Ectodermal cell (in vitro differentiated cells): ENCODE measurements at regions not wholly inside any gene's neighbourhood (a gene's known extent, or its start where the extent isn't known, plus 50 kb on each side); places are given as distances from the start of the nearest gene placed in this dataset.

Experiments
- H3K27ac ChIP-seq: 2 replicates; pipeline ENCODE4 v1.7.0; 2013; ENCODE audit warnings: mild to moderate bottlenecking, low read depth, low read length; ENCODE audit not compliant: insufficient read depth, poor library complexity, severe bottlenecking
- H3K27me3 ChIP-seq: 2 replicates; pipeline ENCODE4 v1.7.0; 2013; ENCODE audit warnings: mild to moderate bottlenecking, low read length; ENCODE audit not compliant: insufficient read depth, control insufficient read depth, poor library complexity, severe bottlenecking
- H3K36me3 ChIP-seq: one replicate; pipeline ENCODE4 v1.7.0; 2013; ENCODE audit warnings: low read length; ENCODE audit not compliant: control insufficient read depth, insufficient read depth
- H3K4me1 ChIP-seq: one replicate; pipeline ENCODE4 v1.7.0; 2013; ENCODE audit warnings: low read length; ENCODE audit not compliant: control insufficient read depth, insufficient read depth
- H3K4me3 ChIP-seq: 2 replicates; pipeline ENCODE4 v1.7.0; 2013; ENCODE audit warnings: low read depth, low read length, control low read depth; ENCODE audit not compliant: insufficient read depth
- H3K9me3 ChIP-seq: 2 replicates; pipeline ENCODE4 v1.7.0; 2013; ENCODE audit warnings: mild to moderate bottlenecking, low read length, moderate library complexity; ENCODE audit not compliant: control insufficient read depth
- WGBS, 2 experiments: methylation state at CpG; one replicate each; pipeline ENCODE4 v1.1.7; 2013; ENCODE audit warnings: missing lambda C conversion rate in 2 of 2; 5-methylcytosine and 5-hydroxymethylcytosine counted together

DNA sequence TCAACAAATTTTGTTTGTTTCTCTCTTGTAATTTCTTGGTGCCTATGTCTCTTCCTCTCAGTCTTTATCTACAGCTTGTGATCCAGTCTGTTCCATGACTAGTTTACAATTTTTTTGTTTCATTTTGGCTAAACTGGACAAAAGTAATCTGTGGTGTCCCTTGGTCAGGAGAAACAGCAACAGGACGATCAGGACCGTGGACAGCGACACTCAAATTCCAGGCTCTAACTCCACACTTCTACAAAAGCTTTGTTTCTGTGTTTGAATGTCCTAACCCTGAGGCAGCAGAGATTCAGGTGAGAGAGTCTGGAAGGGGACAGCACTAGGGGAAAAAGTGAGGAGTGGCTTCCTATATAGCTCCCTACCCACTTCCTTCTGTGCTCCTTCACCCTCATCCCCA is 593.3 kb upstream of the FANCL start:
- Histone ChIP-seq H3K4me3 (no peak overlapping the region), H3K27me3 (no peaks in the 10 kb centered on the region), H3K4me1 (no peaks in the 10 kb centered on the region), H3K27ac (no peak overlapping the region), H3K36me3 (no peaks in the 10 kb centered on the region), H3K9me3 (no peaks in the 10 kb centered on the region)
- WGBS, 2 experiments, result 0 to 5% methylated on average over 1 to 3 of the region's 3 CpGs

DNA sequence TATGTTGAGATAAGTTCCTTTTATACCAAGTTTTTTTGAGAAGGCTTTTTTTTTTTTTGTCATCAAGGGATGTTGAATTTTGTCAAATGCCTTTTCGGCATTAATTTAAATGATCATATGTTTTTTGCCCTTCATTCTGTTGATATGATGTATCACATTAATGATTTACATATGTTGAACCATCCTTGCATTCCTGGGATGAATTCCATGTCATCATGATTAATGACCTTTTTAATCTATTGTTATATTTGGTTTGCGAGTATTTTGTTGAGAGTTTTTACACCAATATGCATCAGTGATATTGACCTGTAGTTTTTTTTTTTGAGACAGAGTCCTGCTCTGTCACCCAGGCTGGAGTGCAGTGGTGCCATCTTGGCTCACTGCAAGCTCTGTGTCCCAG is 585.7 kb upstream of the FANCL start:
- Histone ChIP-seq H3K27ac (no peak overlapping the region), H3K36me3 (no peaks in the 10 kb centered on the region), H3K9me3 (no peaks in the 10 kb centered on the region), H3K27me3 (no peaks in the 10 kb centered on the region), H3K4me1 (no peaks in the 10 kb centered on the region), H3K4me3 (no peak overlapping the region)
- WGBS, 2 experiments, result 90 to 100% methylated on average over 1 of the region's 2 CpGs

DNA sequence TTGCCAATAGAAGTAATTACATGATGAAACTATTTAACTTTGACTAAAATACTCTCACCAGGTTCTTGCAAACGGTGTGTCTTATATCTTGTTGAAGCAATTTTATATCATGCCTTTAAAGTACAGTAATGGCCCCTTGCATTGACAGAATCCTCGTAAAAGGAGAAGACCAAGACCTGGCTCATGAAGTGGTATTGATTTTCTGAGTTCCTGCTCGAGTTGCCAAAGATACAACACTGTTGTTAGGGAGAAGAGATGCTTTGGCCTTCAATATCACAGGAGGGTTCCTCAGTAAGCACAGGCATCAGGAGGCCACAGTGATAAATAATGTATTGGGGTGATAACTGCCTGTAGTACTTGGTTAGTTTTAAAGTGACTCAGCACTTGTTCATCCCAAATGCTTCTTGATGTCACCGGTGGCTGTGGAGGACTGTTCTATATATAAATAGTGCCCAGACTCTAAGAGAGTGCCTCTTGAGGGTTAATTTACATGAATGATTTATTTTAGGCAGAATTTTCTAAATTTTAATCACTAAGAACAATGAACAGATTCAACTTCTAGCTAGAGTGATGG is 571.7 kb upstream of the FANCL start:
- no peaks in the 10 kb centered on the region for H3K9me3 ChIP-seq
- no peaks in the 10 kb centered on the region for H3K27me3 ChIP-seq
- H3K4me1 ChIP-seq, result no peaks in the 10 kb centered on the region
- H3K36me3 ChIP-seq, result no peaks in the 10 kb centered on the region
- no peak overlapping the region for H3K4me3 ChIP-seq
- H3K27ac ChIP-seq, result no peak overlapping the region
- WGBS, 2 experiments, result 84 to 88% methylated on average over 3 to 4 of the region's 4 CpGs

DNA sequence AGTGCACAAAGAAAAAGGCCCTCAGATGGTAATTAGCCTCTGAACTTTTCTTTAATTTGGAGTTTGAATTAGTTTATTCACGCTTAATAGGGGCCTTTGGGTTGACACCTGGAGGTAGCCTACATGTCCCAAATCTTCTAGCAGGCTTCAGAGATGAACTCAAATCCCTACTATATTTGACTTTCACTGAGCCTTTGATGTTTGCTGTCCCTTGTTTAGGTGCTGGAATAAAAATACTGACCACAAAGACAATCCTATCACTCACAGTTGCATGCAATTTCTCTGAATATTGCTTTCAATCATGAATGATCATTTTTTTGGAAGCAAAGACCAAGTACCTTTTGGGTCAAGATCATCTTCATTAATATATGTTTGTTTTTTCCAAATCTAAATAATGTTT is 564.0 kb upstream of the FANCL start:
- no peak overlapping the region for H3K27ac ChIP-seq
- WGBS, 2 experiments, result 87 to 89% methylated on average over 1 of the region's 1 CpG
- H3K4me1 ChIP-seq, result no peaks in the 10 kb centered on the region
- no peaks in the 10 kb centered on the region for H3K36me3 ChIP-seq
- no peak overlapping the region for H3K4me3 ChIP-seq
- no peaks in the 10 kb centered on the region for H3K9me3 ChIP-seq
- no peaks in the 10 kb centered on the region for H3K27me3 ChIP-seq

DNA sequence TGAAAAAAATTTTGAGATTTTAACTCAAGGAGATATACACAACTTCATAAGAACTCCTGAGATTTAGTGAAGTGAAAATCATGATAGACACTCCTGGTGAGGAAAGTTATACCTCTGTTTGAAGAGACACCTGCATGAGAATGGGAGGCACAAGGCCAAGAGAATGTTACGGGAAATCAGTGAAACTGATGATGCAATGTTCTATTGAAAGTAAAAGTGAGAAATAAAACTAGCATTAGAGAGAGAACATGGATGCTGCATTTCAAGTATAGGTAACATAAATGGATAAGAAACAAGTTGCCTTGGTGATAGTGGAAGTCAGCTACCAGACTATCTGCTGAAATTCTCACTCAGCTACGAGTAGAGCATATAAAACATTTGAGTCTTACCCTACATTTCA is 562.1 kb upstream of the FANCL start:
- Histone ChIP-seq H3K27me3 (no peaks in the 10 kb centered on the region), H3K4me1 (no peaks in the 10 kb centered on the region), H3K27ac (no peak overlapping the region), H3K9me3 (no peaks in the 10 kb centered on the region), H3K36me3 (no peaks in the 10 kb centered on the region), H3K4me3 (no peak overlapping the region)
- WGBS, 2 experiments, result 97 to 98% methylated on average over 2 of the region's 2 CpGs

DNA sequence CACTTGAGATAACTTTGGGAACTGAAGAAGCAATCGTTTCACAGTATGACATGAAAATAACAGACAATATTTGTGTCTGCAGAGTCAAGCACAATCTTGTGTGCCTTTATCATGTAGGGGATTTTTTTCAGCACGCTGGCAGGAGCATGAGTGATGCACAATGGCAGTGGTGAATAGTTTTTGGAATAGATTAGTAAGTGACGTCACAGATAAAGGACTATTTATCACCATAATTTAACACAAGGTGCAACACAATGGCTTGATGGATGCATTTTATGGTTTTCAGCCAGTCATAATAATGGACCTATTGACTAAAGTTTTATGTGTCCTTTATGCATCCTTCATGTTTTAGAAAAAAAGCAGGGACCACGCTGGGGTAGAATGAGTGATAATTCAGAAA is 559.8 kb upstream of the FANCL start:
- H3K4me3 ChIP-seq, result no peak overlapping the region
- no peaks in the 10 kb centered on the region for H3K36me3 ChIP-seq
- no peaks in the 10 kb centered on the region for H3K27me3 ChIP-seq
- WGBS, 2 experiments, result 90 to 92% methylated on average over 3 to 4 of the region's 4 CpGs
- H3K9me3 ChIP-seq, result no peaks in the 10 kb centered on the region
- no peak overlapping the region for H3K27ac ChIP-seq
- no peaks in the 10 kb centered on the region for H3K4me1 ChIP-seq

DNA sequence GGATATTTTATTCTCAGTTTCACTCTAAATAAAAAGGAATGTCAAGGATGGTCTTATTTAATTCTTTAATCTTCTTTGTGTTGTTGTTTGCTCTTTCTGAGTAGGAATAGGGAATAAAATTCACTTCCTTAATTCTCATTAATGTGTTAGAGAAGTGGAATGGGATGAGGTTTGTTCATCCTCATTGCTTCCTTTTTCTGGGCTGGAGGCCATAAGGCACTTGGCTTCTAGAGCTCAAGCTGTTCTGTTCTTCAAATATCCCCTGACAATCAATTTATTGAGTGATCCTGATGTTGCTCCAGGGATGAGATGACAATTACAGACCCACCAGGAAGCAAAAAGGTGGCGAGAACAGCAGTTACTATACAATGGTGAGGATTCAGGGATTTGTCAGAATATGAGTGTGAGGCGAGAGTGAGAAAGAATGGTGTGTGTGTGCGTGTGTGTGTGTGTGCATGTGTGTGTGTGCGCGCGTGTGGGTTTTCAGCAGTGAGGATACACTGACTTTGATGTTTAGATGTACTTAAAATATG is 557.6 kb upstream of the FANCL start:
- Histone ChIP-seq H3K27ac (no peak overlapping the region), H3K4me3 (no peak overlapping the region), H3K36me3 (no peaks in the 10 kb centered on the region), H3K9me3 (no peaks in the 10 kb centered on the region), H3K4me1 (no peaks in the 10 kb centered on the region), H3K27me3 (no peaks in the 10 kb centered on the region)
- WGBS, 2 experiments, result 89 to 91% methylated on average over 6 of the region's 6 CpGs

DNA sequence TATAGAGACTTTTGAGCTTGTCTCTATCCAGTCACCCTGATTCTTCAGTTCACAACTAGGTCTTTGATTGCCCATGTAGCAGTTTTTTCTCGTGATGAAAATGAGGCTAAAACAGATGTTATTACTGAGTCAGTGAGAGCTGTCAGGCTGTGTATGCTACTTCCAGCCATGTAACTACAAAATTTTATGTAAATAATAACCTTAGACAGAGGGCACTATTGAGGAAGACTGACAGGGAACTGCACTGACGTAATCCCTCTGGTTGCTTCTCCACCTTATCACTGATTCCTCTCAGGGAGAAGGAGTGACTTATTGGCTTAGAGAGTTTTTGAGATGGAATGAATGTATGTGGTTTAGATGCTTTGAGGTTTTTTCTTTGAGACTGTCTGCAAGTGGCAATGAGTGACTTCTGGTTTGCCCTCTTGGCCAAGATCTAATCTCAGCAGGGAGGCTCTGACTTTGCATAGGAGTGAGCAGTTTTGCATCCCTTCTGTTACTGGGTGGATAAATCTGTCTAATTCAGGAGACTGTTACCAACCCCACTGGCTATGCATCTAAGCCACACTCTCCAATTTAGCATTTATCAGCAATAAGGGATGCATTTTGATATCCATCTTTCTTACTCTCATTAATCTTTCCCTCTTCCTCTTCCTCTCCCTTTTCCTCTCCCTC is 555.2 kb upstream of the FANCL start:
- Histone ChIP-seq H3K27me3 (no peaks in the 10 kb centered on the region), H3K4me1 (no peaks in the 10 kb centered on the region), H3K36me3 (no peaks in the 10 kb centered on the region), H3K4me3 (no peak overlapping the region), H3K9me3 (no peaks in the 10 kb centered on the region), H3K27ac (no peak overlapping the region)
- 90 to 100% methylated on average over 1 to 2 of the region's 2 CpGs for WGBS, 2 experiments

DNA sequence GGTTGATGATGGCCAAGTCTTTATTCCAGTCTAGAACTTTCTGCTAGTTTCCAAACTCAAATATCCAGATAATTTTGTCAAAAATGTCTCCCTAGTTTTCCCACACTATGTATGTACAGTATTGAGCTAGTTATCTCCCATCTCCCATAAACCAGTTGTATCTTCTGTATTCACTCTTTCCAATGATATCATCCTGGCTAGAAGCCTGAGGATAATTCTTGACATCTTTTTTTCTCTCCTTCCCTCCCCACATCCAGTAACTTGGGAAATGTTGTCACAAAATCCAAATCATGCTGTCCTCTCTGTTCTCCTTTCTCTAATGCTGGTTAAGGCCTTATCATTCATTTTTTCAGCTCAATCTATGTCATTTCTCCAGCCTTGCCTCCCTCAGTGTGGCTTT is 553.8 kb upstream of the FANCL start:
- H3K36me3 ChIP-seq, result no peaks in the 10 kb centered on the region
- no peaks in the 10 kb centered on the region for H3K27me3 ChIP-seq
- no peaks in the 10 kb centered on the region for H3K4me1 ChIP-seq
- H3K9me3 ChIP-seq, result no peaks in the 10 kb centered on the region
- no peak overlapping the region for H3K4me3 ChIP-seq
- no peak overlapping the region for H3K27ac ChIP-seq

DNA sequence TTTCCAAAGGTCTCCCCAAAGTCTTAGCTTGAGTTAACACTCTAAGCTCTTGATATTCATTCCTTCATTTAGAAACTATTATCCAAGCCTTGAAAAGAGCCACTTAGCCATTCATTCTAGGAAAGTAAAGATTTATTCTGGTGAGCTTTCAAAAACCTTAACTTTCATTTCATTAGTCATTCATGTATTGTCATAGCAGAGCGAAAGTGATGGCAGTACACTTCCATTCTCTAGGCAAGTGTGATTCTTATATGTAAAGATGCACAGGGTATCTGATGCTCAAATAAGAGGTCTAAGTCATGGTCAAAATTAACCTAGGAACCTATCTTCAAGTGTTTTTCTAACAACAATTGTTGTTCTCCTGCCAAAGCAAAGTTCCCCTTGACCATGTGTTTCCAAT is 553.0 kb upstream of the FANCL start:
- WGBS, 2 experiments, result 100% methylated on average over 1 of the region's 1 CpG
- no peak overlapping the region for H3K4me3 ChIP-seq
- H3K36me3 ChIP-seq, result no peaks in the 10 kb centered on the region
- H3K27me3 ChIP-seq, result no peaks in the 10 kb centered on the region
- H3K27ac ChIP-seq, result no peak overlapping the region
- H3K9me3 ChIP-seq, result no peaks in the 10 kb centered on the region
- H3K4me1 ChIP-seq, result no peaks in the 10 kb centered on the region
